HG02870 (cell line): ENCODE measurements at regions not wholly inside any gene's neighbourhood (a gene's known extent, or its start where the extent isn't known, plus 50 kb on each side); places are given as distances from the start of the nearest gene placed in this dataset.

ENCODE experiments used
- ATAC-seq: cut with Tn5 transposase; IDR thresholded peaks from one replicate; pipeline ENCODE4 v1.9.1; 2021; ENCODE audit warnings: mild to moderate bottlenecking, moderate library complexity; ENCODE audit not compliant: unreplicated experiment

DNA sequence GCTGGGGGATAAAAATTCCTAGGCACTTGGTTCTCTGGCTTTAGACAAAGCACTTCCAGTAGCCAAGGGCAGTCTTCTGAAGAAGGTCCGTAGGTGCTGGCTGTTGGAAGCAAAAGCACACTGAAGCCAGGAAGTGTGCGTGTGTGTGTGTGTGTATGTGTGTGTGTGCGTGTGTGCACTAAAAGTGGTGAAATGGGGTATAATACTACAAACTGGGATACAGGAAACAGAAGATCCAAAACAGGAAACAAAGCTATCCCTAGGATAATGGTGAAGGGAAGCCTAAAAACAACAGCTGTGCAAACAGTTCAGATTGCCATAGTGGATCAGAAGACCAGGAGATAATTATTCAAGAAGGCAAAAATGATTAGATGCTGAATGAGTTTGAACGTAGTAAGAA, 103.4 kb downstream of the IL20RB start:
- no peak for ATAC-seq

DNA sequence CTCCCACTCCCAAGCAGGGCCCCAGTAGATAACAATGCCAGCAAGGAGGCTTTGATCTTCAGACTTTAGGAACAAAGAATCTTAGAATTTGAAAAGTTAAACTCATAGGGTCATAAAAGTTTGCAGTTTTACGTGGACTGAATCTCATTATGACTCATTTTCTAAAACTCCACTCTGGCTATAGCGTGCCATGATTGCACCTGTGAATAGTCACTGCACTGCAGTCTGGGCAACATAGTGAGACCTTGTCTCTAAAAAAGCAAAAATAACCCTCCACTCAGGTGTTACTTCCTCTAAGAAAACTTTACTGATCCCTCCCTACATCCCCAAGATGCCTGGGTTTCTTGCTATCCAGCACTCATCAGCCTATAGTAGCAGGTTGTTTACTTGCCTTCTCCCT, 104.5 kb downstream of the IL20RB start:
- ATAC-seq = peak; percentile 92

DNA sequence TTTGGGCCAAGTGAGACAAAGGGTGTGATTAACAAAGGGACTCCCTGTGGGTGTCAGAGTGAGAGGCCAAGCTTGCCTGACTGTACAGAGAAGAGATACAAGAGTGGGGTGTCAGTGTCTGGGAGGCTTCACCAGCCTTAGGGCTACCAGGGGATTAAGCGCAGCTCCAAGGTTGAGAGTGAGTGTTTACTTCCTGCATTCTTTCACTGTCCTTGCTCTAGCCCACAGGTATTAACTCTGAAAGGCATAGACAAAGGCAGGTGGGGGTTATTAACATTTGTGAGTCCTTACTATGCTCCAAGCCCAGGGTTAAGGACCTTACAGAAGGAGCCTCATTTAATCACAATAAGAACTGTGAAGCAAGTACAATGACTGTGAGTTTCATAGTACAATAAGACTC, 107.6 kb downstream of the IL20RB start:
- ATAC-seq = no peak

DNA sequence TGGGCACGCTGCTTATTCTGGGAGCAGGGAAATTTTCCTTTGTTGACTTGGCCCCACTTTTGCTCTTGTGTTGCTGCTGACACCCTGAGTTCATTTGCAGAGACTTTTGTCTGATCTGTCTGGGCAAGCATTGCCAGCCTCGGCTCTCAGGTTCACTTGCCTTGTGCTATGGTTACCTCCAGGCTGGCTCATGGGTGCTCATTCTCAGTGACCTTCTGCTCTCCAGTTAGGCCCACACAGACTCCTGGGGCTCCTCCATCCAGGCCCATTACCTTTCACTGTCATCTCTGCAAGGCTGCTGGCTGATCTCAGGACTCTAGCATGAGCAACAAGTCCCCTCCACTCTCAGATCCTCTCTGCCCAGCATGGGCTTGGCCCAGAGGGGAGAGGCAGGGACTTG, 108.3 kb downstream of the IL20RB start:
- no peak for ATAC-seq

DNA sequence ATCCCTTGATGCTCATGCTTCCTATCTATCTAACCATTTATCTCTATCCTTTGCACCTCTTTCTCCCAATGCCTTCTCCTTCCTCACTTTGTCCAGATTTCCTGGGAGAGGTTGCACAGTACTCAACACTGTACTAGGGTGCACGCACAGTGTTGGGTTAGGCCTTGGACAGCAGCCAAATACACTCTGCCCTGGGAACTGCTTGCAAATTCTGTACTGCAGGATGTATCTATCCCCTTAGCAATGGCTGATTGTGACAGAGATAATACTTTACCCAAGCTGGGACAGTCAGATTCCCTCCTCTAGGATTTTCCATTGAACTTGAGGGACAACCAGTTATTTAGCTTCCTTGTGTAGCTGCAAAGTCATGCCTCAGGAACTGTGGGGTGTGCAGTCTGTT, 113.3 kb downstream of the IL20RB start:
- peak; percentile 27 for ATAC-seq

DNA sequence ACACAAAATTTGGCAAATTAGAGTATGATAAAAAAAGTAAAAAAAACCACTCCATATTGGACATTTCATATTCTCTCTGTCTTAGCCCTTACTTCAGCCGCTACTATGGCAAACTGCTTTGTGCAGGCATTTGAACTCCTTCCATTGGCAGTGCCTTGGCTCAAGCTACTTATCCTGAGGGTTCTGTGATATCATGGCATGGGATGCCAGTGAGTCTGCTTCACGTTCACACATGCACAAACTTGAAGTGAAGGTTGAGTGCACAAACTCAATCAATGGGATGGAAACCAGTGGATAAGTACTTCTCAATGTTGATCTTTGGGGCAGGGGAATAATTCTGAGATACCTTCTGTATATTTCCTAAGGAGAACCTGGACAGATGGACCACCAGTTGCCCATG, 117.2 kb downstream of the IL20RB start:
- no peak for ATAC-seq

DNA sequence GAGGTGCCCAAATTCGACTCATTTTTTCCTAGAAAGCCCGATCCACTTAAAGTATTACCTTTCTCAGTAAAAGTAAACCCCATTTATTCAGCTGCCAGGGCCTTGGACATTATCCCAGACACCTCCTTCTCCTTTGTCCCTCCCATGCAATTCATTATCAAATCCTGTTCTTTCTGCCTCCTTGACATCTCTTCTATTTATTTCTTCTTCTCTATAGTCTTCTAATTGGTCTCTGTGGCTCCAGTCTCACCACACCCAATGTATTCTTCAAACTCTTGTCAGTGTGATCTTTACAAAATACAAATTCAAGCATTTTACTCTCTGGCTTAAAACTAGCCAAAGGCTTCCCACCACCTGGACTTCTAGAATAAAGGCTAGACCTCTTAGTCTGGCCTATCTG, 120.3 kb downstream of the IL20RB start:
- no peak for ATAC-seq

DNA sequence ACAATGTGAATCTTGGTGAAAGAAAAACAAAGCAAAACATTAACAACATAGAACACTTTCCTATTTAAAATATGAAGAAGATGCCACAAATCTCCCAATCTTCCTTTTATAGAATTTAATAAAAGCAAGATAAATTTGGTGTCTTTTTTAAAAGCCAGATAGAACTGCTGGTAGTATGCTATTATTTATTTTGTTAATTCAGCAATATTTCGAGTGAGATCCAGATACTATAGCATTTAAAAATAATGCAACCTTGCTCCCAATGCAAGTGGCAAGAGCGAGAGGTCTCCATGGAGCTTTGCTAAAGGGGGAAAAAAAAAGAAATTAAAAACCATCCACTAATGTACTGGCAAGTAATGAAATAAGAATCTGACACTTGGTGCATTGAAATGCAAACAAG, 121.8 kb downstream of the IL20RB start:
- ATAC-seq = no peak

DNA sequence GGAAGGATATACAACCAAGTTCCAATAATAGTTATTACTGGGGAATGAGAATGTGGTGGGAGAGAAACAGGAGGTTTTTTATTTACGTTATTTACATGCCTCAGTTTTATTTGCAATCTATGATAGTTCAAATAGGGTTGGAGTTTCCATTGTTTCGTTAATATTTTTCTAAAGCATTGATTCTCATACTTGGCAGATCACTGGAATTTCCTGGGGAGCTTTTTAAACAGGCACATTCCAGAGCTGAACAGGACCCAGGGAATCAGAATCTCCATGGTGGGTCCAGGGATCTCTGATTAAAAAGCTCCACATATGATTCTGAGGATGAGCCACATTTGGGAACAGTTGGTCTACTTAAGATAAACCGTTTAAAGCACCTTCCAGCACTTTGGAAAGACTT, 123.9 kb downstream of the IL20RB start:
- no peak for ATAC-seq

DNA sequence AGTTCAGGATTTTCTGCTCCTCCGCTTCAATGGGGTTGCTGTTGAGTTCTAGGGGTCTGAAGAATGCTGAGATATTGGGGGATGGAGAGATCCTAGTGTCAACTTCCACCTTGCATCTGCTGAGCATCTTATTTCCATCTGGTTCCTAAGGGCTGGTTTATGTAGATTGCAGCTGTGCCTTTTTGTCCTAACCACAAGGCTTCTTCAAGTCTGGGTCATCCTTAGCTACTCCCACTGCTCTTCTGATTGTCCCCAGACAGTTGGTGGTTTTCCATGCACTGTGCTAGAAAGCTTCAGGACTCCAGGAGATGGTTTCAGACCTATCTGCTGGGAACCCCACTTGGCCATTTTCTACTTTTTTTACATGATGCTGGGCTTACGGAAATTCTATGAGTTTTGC, 125.0 kb downstream of the IL20RB start:
- ATAC-seq = no peak

DNA sequence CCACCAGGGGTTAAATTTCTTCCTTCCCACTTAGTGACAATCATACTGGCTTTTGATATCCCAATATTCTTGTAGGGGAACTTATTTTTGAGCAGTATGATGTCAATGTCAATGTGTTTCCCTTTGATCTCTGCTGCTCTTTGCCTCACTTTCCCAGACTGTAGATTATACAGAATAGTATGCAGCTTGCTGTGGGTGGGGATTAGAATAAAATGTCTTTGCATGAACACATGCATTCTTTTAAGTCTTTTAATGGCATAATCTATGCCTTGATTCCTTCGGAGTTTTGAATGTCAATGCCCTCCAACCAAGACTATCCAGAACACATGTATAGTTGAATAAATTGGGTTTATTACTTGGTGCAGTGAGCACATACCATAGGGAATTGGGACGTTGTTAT, 125.5 kb downstream of the IL20RB start:
- no peak for ATAC-seq

DNA sequence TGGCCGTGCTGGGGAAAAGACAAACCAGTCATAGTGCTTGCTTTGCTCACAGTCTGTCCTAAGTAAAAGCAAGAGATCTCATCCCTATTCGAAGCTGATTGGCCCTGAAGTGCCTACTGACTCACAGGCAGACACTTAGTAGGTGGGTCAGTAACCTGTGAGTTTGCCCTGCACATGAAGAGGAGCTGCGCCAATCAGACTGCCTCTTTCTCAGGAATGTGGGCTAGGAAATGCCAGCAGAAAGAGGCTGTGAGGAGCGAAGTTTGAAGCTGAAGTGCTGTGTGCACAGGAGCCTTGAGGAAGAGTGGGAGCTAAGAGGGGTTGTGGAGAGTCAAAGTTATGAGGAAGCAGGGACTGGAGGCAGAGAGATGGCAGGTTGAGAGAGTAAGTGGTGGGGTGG, 126.8 kb downstream of the IL20RB start:
- ATAC-seq = no peak

DNA sequence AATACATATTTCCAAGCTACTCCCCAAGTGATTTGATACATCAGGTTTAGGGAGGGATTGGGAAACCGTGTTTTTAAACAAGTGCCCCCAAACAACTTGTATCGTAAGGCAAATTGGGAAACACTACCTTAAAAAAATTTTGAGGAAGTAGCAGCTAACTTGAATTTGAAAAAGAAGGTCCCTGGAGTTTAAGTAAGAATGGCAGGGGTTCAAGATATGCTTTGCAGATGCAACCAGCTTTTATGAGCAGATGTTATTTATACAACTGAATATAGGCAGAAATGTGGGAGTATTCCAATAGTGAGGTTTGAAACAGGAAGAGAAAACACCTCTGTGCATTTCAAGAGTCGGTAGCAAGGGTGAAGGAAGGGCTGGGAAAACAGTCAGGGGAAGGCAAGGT, 139.6 kb downstream of the IL20RB start:
- ATAC-seq = no peak

DNA sequence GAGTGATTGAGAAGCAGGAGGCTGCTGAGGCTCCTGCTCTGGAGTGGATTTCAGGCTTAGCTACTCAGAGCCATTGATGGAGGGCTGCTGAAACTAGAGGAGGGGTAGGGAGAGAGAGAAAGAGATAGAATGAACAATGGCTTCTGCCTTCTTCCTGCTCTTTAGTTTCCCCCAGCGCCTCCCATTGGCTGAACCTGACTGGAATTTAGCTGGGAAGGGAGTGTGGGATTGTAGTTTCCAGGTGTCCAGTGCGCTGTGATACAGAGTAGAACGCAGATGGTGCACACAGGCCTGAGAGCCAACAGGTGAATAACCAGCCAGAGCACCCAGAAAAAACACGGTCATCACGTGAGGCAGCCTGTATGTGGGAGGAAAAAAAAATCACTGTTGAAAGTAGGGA, 140.1 kb downstream of the IL20RB start:
- no peak for ATAC-seq

DNA sequence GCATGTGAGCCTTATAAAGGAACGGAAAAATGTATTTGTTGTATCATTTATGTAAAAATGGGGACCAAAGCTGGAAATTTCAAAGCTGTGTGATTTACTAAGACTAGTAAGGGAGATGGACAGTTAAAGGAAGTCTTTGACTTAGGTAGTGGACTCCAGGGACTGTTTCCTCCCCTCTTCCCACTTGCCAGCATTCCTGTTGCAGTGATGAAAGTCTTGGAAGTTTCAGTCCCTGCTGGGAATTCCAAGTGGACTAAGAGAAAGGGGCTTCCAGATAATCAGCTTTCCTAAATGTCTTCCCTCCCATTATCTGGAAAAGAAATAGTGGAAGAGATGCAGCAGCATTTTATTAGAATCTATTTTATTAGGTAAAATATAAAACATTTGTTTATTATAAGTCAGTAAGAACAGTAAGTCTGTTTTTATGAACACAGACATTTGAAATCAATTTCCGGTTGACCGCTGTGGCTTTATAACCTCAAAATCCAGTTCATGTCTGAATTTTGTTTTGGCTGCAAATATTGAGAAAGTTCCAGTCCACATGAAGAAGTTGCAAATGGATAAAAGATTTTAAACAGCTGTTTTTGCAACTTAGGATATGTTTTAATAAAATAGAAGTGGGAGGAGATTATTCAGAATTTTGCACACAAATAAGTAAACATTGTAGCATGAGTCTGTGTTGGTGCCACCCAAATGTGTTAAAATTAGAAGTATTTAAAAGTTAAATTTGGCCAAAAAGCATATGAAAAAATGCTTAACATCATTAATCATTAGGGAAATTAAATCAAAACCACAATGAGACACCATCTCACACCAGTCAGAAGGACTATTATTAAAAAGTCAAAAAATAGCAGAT, 141.8 kb downstream of the IL20RB start:
- ATAC-seq = no peak

DNA sequence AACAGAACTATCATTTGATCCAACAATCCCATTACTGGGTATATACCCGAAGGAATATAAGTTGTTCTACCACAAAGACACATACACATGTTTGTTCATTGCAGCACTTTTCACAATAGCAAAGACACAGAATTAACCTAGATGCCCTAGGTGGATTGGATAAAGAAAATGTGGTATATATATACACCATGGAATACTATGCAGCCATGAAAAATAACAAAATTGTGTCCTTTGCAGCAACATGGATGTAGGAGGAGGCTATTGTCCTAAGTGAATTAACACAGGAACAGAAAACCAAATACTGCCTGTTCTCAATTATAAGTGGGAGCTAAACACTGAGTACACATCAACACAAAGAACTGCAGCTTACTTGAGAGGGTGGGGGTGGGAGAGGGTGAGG, 142.5 kb downstream of the IL20RB start:
- no peak for ATAC-seq

DNA sequence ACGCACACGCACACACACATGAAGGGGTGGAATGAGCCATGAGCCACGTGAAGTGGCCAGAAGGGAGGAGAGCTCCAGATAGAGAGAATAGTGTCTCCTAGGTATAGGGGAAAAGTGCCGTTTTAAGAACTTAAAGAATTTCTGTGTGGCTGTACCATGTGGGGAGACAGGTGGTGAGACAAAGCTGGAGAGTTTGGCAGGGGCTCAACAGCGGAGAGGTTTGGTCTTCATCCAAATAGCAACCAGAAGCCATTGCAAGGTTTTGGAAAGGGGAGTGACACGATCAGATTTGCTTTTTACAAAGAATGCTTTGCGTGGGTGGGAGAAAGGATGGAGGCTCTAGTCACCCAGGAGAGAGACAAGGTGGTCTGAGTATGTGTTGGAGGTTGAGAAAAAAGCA, 146.0 kb downstream of the IL20RB start:
- ATAC-seq = no peak

DNA sequence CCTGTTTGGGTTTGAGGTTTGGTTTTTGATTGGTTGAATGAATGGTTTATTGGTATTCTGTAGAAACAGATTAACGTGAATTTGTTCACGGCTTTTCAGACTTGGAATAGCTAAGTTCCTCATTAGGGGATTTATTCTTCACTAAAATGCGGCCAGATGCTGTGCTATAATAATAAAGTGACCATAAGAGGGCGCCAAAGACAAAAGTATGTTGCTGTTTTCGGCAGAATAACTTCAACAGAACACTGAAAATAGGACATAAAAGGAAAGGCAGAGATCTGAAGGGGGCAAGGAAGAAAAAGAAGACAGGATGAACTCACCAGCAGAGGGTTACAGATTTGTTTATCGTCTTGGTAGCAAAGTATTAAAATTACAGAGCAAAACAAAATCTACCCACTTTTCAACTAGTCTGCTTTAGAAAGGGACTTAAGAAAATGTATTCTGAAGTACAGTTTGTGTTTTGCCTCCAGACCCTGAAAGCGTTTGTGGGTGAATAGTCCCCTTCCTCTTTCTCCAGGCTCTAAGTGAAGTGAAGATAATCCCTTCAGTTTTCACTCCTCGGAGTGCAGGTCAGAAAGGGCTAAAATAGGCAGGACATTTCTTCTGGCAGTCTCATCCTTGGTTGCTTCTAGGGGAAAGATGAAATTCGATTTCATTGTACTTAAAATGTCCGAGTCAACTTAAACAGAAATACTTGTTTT, 147.6 kb downstream of the IL20RB start:
- ATAC-seq = no peak

DNA sequence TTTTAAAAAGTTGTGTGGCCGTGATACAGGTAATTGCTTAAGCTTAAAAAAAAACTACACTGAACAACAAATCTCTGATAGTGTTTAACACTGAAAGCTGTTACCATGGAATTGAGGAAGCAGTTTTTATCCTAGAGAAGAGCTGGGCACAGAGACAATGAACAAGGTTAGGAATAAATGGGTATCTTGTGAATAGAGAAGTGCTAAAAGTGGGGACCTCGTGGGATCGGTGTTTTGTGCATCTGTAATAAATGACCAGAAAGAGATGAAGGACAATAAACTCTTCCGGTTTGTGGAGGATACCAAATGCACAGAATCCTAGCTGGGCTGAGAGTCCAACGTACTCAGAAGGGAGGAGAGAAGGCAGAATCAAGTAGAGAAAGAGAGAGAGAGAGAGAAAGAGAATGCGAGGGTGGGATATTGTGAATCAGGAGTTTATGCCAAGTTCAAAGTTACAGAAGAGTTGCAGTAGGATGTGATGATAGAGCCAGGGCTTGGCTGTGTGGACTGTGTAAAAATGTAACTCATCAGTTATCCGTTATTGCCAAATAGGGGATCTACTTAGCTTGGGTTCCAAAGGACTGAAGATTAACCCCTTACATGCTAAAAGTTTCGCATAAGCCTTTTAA, 148.9 kb downstream of the IL20RB start:
- no peak for ATAC-seq

DNA sequence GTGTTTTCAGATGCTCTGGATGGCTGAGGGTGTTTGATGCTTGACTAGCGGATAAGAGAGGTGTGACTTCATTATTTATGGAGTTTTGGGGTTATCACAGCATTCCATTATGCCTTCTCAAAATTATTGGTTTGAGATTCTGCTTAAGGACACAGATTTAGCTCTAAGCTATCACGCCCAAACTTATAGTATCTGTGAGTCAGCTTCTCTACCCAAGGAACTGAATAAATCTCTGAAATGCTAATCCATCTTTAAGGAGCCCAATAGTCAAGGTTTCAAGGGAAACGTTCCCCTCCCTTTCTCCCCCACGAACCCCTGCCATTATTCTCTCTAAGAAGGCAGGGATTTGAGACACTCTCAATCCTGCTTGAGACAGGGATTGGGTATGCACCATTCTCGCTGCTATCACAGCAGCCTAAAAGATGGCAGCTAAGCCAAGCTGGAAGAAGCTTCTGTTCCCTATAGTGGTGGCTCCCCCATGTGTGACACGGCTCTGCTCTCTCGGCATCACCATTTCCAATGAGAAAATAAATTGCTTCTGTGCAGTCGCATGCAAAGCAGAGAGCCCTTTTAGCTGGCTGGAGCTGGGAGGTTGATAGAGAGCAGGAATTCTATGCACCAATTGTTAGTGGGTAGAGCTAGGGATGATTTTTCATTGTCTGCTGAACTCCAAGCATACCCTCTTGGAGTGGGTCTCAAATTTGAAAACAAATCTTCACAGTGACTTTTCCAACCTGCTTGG, 151.1 kb downstream of the IL20RB start:
- no peak for ATAC-seq

DNA sequence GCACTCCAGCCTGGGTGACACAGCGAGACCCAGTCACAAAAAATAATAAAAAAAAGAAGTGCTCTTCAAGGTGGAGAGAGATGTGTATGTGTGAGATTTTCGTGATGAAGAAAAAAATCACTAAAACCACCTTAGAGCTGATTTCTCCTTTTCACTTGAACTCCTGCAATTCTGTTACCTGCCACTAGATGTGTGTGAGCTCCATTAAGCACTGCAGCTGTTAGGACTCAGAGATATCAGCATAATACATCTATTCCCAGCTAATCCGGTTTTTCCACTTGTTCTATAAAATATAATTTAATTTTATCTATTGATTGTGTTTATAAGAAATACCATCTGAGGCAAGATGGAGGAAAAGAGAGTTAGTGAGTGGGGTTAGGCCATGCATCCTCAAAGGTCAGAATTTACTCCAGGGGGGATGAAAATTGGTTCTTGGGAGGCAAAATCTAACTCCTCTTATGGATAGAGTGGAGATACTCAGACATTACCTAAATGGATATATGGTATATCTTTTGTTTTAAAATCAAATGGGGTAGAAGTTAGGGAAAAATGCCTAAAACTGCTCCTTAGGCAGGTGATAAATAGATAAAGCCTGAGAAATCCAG, 152.7 kb downstream of the IL20RB start:
- no peak for ATAC-seq
